NOMO-1 treated with dmso at 0.1 percent for 144 hours (cell line): ENCODE measurements at regions not wholly inside any gene's neighbourhood (a gene's known extent, or its start where the extent isn't known, plus 50 kb on each side); places are given as distances from the start of the nearest gene placed in this dataset.
"Not testable (repeated sequence)": the region's sequence is repeated elsewhere in the genome, so short reads cannot be mapped to it uniquely, and the experiment has no call there.

Experiments used
- DNase-seq: peaks from one replicate; lab custom pipeline; 2025; ENCODE audit not compliant: unreplicated experiment; lab: John Stamatoyannopoulos, UW

DNA sequence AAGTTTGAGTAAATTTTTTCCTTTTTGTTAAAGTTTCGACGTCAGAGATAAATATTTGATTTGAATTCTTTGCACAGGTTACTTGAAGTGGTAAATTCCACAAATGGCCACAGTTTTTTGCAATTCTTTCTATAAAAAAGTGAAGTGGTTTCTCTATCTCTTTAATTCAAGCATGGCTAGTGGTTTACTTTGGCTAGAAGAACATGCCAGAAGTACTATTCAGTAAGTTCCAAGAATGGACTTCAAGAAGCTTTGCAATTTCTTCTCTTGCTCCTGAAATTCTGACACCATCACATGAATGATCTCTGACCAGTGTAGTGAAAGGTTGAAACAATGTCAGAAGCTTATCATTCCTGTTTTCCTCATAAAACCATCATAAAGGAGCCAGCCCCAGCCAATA is 55.7 kb upstream of the RNPC3 start:
- no peak for DNase-seq

DNA sequence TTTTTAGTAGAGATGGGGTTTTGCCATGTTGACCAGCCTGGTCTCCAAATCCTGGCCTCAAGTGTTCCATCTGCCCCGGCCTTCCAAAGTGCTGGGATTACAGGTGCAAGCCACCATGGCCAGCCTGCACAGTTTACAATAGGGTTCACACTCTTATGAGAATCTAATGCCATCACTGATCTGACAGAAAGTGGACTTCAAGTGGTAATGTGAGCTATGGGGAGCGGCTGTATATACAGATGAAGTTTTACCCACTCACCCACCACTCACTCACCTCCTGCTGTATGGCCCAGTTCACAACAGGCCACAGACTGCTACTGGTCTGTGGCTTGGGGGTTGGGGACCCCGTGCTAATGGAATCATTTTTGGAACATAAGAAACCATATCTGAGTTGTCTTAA is 58.4 kb upstream of the RNPC3 start:
- no peak for DNase-seq

DNA sequence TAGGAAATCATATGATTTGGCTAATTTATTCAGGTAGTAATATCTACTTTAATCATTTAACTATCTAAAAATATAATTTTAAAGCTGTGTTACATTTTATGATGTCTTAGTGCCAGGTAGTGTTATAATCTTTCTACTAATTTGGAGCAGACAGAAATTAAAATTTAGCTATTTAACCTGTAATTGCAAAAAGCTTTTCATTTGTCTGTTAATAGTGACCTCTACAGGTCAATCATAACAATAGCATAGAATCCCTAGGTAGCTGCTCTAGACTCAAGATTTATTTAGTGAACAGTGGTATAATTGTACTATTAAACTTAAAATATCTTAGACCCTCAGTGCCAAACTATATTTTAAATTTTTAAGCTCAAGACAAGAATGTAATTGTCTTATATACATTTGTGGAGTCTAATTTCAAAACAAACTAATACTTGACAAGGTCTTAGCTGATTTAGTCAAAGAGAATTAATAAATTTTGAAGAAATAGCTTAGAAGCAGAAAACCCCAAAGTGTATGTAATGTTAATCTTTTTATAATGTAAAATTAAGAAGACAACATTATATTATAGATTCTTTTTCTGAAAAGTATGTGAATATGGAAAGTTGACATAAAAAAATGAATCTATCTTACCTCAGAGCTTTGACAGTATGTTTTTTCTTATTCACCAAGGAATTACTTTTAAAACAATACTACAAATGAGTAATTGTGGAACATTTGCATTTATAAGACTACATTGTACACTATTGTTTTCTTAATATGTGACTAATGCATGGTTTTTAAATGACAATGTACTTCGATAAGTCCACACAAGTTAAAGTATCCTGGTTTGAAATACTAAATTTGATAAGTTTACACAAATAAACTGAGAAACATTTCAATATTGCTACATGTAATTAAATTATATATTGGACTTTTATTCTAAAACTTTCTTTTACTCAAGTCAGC is 64.1 kb upstream of the RNPC3 start:
- DNase-seq, result no peak

DNA sequence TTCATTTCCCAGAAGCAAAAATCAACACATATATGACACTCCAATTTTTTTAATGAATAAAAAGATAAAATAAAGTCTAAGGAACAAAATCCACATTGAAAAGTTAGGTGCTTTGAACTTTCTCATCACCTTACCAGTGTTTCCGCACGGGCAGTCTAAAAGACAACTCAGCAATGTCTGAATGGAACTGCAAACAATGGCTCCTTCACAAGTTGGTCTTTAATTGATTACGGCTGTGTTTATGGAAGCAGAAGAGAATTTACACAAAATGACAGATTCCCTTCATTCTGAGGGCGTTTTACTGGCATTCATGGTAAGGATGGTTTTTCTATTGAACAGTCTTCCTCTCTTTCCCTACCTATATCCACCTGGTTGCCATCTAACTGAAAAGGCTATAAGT is 65.0 kb upstream of the RNPC3 start:
- DNase-seq, result no peak

DNA sequence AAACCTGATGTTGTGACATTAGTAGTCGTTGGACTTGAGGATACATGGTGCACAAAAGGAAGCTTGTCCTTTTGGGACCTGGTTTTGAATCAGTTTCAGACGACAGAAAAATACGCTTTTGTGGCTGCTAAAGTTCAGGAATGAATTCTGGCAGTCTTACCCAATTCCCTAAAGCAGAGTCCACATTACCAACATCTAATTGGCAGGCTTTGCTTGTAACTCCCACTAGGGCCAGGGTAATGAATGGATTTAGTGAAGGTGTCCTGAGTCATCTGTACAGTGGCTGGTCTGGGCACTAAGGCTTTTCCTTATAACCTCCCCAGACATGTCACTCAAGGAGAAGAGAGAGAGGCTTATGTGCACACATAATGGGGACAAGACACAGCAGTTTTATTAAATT is 66.2 kb upstream of the RNPC3 start:
- DNase-seq, result no peak

DNA sequence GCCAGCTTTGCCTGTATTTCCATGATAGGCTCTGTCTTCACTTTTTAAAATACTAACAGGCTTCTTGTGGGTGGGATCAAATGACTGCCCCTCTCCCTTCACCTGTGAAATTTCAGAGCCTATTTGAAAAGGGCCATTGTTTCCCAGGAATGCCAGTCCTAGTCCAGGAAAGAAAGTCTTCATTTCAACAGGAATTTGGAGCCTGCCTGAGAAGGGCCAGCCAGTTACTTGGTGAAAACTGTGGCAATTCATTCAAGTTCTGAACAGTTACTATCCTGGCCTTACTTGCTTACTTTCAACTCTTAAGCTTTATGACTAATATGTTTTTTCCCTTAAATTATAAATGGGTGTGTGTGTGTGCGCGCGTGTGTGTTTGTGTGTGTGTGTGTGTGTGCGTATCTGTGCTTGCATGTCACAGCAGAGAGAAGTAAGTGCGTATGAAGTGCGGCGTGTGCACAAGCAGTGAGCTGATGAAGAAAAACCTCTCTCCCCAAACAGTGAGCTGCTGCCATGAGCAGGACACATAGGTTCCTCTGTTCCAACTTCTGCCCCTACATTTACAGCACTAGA is 67.5 kb upstream of the RNPC3 start:
- DNase-seq, result no peak

DNA sequence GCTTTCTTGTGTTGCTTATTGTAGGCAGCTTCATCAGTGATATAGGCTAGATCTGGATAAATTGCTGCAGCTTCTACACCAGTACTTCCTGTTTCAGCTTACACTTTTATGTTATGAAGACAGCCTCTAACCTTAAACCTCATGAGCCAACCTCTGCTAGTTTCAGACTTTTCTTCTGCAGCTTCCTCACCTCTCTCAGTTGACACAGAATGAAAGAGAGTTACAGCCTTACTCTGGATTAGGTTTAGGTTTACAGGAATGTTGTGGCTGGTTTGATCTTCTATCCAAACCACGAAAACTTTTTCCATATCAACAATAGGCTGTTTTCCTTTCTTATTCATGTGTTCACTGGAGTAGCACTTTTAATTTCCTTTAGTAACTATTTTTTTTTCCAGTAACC is 76.9 kb upstream of the RNPC3 start:
- DNase-seq, result no peak

DNA sequence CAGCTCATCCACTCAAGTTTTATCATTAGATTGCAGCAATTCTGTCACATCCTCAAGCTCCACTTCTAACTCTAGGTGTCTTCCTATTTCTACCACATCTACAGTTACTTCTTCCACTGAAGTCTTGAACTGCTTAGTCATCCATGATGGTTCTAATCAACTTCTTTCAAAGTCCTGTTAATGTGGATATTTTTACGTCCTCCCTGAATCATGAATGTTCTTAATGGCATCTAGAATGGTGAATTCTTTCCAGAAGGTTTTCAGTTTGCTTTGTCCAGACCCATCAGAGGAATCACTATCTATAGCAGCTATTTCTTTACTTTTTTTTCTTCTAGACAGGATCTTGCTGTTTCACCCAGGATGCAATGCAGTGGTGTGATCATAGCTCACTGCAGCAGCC is 78.0 kb upstream of the RNPC3 start:
- DNase-seq, result no peak

DNA sequence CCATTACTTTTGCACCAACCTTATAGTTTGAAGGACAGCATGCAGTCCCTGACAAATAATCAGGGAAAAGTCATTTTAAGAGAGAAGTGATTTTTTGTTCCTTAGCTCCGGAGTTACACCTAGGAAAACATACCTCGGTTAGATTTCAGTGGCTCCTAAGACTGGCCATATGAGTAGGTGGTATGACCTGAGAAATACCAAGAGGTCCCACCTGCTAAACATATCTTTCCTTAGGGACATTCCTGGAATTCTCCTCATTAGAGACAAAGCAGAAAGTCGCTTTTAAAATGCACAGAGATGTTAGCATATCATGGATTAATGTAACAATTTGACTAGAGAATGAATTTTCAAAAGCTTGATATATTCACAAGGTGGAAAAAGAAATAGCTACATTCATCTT is 84.2 kb upstream of the RNPC3 start:
- no peak for DNase-seq

DNA sequence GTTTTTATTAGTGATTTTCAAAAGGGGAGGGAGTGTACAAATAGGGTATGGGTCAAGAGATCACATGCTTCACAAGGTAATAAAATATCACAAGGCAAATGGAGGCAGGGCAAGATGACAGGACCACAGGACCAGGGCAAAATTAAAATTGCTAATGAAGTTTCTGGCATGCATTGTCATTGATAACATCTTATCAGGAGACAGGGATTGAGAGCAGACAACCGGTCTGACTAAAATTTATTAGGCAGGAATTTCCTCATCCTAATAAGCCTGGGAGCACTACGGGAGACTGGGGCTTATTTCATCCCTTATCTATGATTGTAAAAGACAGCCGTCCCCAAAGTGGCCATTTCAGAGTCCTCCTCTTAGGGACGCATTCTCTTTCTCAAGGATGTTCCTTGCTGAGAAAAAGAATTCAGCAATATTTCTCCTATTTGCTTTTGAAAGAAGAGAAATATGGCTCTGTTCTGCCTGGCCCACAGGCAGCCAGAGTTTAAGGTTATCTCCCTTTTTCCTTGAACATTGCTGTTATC is 88.9 kb upstream of the RNPC3 start:
- DNase-seq, result not testable (repeated sequence)

DNA sequence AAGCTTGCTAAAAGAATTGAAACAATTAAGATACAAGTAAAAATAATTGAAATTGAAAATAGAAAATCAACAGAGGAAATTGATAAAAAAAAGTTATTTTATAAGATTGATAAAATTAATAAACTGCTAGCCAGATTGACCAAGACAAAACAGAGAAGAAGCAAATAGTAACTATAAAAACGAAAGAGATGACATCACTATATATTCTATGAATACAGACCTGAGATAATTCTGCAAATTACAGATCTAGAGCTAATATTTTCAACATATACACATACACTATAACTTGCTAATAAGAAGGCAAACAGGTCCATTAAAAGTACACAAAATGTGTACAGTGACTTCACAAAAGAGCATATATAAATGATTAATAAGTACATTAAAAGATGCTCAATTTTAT is 90.1 kb upstream of the RNPC3 start:
- no peak for DNase-seq

DNA sequence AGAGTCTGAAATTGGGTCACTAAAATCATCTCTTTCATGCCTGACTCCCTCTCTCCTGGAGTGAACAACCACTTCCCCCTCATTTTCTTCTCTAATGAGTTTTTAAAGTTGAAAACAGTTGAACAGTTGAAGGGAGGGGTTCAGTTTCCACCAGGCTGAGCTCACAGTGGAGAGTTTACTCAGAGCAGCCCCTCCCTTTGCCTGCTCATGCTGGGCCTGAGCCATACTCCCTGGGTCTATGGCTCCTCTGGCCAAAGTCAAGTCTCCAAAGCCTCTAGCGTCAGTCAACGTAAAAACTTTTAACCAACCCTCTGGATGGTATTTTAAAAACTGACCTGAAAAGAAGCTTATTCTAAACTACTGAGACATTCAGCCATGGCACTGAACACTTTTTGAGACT is 100.8 kb upstream of the RNPC3 start:
- no peak for DNase-seq

DNA sequence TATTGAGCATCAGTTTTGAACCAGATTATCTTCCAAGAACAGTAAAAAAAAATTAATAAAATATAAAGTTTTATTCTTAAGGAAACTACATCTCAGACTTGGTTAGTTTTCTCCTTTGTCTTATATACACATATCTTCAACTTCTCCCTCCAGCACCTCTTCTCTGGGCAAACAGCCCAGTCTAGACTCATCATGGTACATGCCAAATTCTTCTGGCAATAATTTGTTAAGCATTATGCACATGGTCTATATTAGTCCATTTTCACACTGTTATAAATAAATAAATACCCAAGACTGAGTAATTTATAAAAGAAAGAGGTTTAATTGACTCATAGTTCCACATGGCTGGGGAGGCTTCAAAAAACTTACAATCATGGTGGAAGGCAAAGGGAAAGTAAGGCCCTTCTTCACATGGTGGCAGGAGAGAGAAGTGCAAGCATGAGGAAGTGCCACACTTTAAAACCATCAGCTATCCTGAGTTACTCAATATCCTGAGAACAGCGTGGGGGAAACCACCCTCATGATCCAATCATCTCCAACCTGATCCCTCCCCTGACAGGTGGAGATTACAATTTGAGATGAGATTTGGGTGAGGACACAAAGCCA is 108.7 kb upstream of the RNPC3 start:
- DNase-seq, result no peak

DNA sequence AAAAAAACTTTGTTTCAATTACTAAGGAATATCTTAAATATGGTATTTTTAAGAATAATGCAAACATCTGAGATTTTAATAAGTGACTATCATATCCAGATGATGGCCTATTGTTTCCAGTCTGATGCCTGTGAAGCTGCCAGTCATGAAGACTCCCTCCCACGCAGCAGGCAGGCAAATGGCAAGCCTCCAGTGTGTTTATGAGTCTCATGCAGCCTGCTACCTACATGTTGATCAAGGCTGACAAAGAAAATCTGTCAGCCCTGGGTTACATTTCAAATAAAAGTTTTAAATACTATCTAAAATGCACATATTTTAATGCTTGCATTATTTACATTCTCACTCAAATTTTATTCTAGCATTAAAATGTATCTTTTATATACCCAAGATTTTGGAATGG is 137.6 kb upstream of the RNPC3 start:
- no peak for DNase-seq

DNA sequence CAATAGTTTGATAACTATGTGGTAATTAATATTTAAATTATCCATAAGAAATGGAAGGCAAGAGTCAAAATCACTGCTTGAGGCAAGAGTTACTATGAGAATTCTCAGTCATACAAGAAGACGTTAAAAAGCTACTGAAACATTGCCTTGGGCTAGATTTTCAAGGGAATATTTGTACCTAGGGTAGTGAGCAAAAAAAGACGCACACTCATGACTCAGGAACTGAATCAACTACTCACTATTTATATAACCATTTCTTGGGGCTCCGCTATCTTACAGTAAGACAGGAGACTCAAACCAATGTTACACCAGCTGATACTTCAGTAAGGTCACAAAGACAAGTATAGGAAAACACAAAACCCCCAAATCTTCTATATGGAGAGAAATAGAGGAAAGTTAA is 151.5 kb upstream of the RNPC3 start:
- DNase-seq, result no peak

DNA sequence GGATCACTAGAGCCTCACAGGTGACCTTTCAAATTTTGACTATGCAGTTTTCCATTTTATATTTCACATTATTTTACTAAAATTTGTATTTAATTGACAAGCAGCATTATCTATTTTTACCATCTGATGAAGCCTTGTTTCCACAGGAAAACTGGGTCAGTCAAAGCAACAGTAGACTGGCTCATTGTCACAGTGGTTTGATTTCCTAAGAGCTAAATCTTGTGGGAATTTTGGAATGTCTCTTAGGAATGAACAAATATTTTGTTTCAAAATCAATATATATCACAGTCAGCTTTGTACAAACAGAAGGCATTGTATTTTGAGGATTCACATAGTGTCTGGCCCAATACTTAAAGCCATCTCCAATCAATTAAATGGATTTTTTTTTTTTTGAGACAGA is 152.6 kb upstream of the RNPC3 start:
- DNase-seq, result no peak

DNA sequence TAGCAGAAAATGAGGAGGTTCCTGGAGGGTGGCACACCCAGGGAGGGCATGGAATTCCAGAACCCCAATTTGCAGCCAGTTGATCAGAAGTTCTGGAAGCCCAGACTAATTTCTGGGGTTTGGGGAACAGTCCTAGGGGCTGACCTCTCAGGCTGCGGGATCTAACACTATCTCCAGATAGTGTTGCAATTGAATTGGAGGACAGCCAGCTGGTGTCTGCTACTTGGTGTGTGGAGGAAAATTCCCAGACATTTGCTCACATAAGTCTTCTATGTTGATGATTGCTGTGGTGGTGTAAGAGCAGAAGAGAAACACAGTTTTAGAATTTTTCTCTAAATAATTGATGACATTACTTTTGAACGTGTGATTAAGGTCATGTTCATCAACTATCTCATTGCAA is 154.3 kb upstream of the RNPC3 start:
- DNase-seq, result no peak

DNA sequence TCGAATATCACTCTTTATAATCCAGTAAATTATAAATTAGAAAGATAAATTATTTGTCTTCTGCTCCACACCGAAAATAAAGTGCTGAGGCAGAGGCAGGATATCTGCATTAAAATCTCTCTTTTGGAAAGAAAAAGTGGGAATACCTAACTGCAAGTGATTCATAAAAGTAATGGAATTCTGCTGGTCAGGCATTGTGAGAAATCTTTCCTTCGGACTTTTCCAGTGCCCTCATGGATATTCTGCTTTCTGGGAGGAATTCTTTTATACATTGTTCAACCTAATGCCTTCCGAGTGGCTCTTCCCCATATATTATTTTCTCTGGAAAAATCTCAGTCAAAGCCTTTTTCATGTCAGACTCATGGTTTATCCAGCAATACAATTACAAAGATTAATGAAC is 158.3 kb upstream of the RNPC3 start:
- no peak for DNase-seq

DNA sequence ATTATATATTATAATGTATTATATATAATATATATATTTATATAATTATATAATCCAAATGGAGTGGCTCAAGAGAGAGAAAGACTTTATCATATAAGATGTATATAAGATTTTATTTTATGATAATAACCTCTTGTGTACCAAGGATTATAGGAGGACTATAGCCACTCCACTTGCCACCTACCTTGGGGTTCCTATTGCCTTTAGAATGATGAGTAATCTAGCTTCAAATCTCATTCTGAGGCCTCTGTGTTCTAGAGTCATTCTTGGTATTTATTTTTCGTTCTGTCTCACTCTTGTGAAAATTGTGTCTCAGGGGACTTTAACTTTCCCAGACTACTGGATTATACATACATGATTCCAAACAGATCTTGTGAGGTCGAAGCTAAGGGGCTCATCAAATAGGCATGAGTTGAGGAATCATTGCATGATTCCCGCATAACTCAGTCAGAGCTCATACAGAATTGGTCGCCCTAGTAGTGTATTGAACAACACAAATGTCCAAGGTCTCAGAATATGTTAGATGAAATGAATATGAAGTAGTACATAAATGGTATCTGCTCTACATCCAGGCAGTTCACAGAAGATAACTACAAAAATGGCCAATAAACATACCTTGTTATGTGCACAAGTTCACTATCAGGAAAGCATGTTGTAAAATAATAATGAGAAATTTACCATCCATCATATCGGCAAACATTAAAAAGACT is 159.5 kb upstream of the RNPC3 start:
- DNase-seq, result no peak

DNA sequence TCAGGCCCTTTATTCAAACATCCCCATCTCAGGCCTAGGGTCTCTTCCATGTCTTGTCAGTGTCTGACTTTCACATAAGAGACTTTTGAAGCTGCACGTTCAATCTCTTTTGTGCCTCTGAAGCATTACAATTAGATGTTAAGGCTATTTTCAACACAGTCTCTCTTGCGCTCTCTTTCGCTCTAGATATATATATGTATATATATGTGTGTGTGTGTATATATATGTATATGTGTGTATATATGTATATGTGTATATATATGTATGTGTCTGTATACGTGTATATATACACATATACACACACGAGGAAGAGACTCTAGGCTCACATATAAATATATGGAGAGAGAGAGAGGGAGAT is 162.5 kb upstream of the RNPC3 start:
- DNase-seq, result peak; percentile 27

DNA sequence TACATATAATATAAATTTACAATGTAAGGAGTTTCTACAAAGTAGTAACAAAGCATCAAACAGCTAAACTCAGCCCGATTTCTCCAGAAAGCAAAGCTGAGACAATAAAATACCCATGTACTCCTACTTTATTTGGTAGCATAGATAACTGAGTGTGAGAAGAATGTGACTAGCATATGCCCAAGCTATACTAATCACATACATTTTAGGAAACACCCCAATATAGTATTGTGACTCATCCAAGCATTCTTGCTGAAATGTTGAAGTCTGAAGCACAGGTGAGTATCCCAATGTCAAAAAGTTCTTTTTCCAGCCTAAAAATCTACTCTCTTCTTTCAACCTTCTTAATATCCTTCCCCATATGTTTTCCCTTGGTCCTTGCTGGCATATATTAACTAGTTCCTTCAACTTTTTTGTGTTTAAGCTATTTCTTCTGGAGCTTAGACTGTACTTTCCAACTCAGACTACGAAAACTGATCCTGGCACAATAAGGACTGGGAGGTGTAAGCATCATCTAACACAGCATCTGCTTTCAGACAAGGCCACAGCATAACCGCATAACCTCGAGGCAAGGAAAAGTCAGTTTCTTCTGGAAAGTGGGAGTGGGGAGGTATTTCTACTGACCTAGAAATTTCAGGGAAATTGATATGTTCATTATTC is 163.0 kb upstream of the RNPC3 start:
- no peak for DNase-seq
